ENCODE measurements at regions not wholly inside any gene's neighbourhood (a gene's known extent, or its start where the extent isn't known, plus 50 kb on each side); places are given as distances from the start of the nearest gene placed in this dataset.

DNA sequence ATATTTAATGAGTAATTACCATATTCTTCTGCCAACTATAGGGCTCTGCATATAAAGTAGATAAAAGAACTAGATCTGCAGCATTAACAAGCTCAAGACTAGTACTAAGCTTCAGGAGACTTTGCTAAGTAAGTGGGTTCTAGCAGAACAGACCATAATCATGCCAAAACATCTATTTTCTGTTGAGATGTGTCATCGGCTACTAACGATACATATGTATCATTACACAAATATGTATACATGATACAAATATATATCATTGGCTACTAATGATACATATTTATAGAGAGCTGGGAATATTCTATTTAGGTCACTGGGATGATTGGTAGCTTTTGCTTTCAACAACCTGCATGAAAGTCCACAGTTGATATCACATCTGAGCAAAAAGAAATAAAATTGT lies 185.8 kb upstream of the DCBLD2 start:
- Histone ChIP-seq H3K9me3 (ENCODE audit: insufficient read depth, low read length) (no peaks in the 10 kb centered on the region), H4K20me1 (ENCODE audit: low read depth, low read length) (no peaks in the 10 kb centered on the region), H3F3A (ENCODE audit: insufficient read depth) (no peaks in the 10 kb centered on the region), H3K27me3 (ENCODE audit: low read length) (no peaks in the 10 kb centered on the region), H3K36me3 (ENCODE audit: low read length) (no peaks in the 10 kb centered on the region), H3K4me3 (ENCODE audit: insufficient read depth, low read length, poor library complexity, severe bottlenecking) (no peak overlapping the region), H3K79me2 (ENCODE audit: insufficient read depth, low read length) (no peaks in the 10 kb centered on the region), H3K9ac (ENCODE audit: low read length) (no peak overlapping the region), H2AFZ (ENCODE audit: low read depth, low read length, severe bottlenecking) (no peak overlapping the region), H3K4me2 (ENCODE audit: low read depth, low read length, poor library complexity, severe bottlenecking) (no peak overlapping the region), H3K27ac (ENCODE audit: low read depth, low read length) (no peak overlapping the region), H3K9me2 (replicated peaks; ENCODE audit: insufficient read depth, low read length) (no peaks in the 10 kb centered on the region)
- TF ChIP-seq EZH2phosphoT487 (conservative IDR thresholded peaks at IDR 0.05; ENCODE audit: low read length): no peak
- TF ChIP-seq, protein P1, sequence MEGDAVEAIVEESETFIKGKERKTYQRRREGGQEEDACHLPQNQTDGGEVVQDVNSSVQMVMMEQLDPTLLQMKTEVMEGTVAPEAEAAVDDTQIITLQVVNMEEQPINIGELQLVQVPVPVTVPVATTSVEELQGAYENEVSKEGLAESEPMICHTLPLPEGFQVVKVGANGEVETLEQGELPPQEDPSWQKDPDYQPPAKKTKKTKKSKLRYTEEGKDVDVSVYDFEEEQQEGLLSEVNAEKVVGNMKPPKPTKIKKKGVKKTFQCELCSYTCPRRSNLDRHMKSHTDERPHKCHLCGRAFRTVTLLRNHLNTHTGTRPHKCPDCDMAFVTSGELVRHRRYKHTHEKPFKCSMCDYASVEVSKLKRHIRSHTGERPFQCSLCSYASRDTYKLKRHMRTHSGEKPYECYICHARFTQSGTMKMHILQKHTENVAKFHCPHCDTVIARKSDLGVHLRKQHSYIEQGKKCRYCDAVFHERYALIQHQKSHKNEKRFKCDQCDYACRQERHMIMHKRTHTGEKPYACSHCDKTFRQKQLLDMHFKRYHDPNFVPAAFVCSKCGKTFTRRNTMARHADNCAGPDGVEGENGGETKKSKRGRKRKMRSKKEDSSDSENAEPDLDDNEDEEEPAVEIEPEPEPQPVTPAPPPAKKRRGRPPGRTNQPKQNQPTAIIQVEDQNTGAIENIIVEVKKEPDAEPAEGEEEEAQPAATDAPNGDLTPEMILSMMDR (IDR thresholded peaks at IDR 0.05; ENCODE audit: insufficient read depth, low read length, poor library complexity, severe bottlenecking): no peak

DNA sequence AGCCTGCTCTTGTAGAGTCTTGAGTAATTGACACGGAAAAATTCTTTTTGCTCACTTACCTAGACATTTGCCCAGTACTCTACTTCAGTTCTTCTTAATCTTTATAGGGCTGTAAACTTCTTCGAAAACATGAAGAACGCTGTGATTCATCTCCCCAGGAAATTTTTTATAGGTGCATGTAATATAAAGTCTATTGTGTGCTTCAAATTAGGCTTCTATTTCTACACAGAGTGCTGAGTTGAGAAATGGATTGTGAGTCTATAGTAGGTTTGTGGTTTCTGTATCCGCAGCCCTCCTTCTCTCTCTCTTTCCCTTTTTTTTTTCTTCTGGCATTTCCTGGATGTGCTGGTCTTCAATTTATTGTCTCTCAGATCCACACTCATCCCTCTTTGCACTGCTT lies 183.3 kb upstream of the DCBLD2 start:
- TF ChIP-seq EZH2phosphoT487 (conservative IDR thresholded peaks at IDR 0.05; ENCODE audit: low read length): no peak
- TF ChIP-seq, protein P1 (IDR thresholded peaks at IDR 0.05; ENCODE audit: insufficient read depth, low read length, poor library complexity, severe bottlenecking): no peak
- no peaks in the 10 kb centered on the region for H3K79me2 ChIP-seq (ENCODE audit: insufficient read depth, low read length)
- H3K36me3 ChIP-seq (ENCODE audit: low read length): no peaks in the 10 kb centered on the region
- no peaks in the 10 kb centered on the region for H4K20me1 ChIP-seq (ENCODE audit: low read depth, low read length)
- H3K9me3 ChIP-seq (ENCODE audit: insufficient read depth, low read length): no peaks in the 10 kb centered on the region
- H3F3A ChIP-seq (ENCODE audit: insufficient read depth): no peaks in the 10 kb centered on the region
- H3K4me2 ChIP-seq (ENCODE audit: low read depth, low read length, poor library complexity, severe bottlenecking): no peak overlapping the region
- no peak overlapping the region for H3K9ac ChIP-seq (ENCODE audit: low read length)
- no peak overlapping the region for H2AFZ ChIP-seq (ENCODE audit: low read depth, low read length, severe bottlenecking)
- H3K4me3 ChIP-seq (ENCODE audit: insufficient read depth, low read length, poor library complexity, severe bottlenecking): no peak overlapping the region
- no peak overlapping the region for H3K27ac ChIP-seq (ENCODE audit: low read depth, low read length)
- H3K27me3 ChIP-seq (ENCODE audit: low read length): no peaks in the 10 kb centered on the region
- H3K9me2 ChIP-seq (replicated peaks; ENCODE audit: insufficient read depth, low read length): no peaks in the 10 kb centered on the region

DNA sequence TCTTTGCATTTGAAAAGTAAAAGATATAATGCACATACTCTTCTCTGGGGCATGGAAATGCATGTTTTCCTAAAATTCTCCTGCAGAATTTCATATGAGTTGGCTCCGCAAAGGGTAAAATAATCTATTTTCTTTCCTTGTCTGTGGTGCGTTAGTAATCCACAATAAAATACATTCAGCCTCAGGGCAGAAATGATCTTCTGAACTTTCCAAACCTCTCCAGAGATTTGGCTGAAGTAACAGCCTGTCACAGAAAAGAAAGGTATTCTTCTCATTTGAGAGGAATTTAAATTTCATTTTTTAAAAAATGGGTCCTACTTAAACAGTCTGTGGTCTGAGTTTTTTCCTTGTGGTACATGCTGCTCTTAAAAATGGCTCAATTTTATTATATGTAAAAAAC lies 182.7 kb upstream of the DCBLD2 start:
- no peaks in the 10 kb centered on the region for H3K36me3 ChIP-seq (ENCODE audit: low read length)
- H3K4me2 ChIP-seq (ENCODE audit: low read depth, low read length, poor library complexity, severe bottlenecking): no peak overlapping the region
- no peak overlapping the region for H3K27ac ChIP-seq (ENCODE audit: low read depth, low read length)
- H3K79me2 ChIP-seq (ENCODE audit: insufficient read depth, low read length): no peaks in the 10 kb centered on the region
- no peaks in the 10 kb centered on the region for H4K20me1 ChIP-seq (ENCODE audit: low read depth, low read length)
- no peaks in the 10 kb centered on the region for H3K9me2 ChIP-seq (replicated peaks; ENCODE audit: insufficient read depth, low read length)
- H2AFZ ChIP-seq (ENCODE audit: low read depth, low read length, severe bottlenecking): no peak overlapping the region
- H3K4me3 ChIP-seq (ENCODE audit: insufficient read depth, low read length, poor library complexity, severe bottlenecking): no peak overlapping the region
- no peaks in the 10 kb centered on the region for H3K9me3 ChIP-seq (ENCODE audit: insufficient read depth, low read length)
- H3F3A ChIP-seq (ENCODE audit: insufficient read depth): no peaks in the 10 kb centered on the region
- no peak for TF ChIP-seq EZH2phosphoT487 (conservative IDR thresholded peaks at IDR 0.05; ENCODE audit: low read length)
- TF ChIP-seq, protein P1 (IDR thresholded peaks at IDR 0.05; ENCODE audit: insufficient read depth, low read length, poor library complexity, severe bottlenecking): no peak
- H3K9ac ChIP-seq (ENCODE audit: low read length): no peak overlapping the region
- H3K27me3 ChIP-seq (ENCODE audit: low read length): no peaks in the 10 kb centered on the region

All from SU-DHL-6 (cell line).